ENCODE measurements at regions not wholly inside any gene's neighbourhood (a gene's known extent, or its start where the extent isn't known, plus 50 kb on each side); places are given as distances from the start of the nearest gene placed in this dataset.
"Not testable (repeated sequence)": the region's sequence is repeated elsewhere in the genome, so short reads cannot be mapped to it uniquely, and the experiment has no call there.

DNA sequence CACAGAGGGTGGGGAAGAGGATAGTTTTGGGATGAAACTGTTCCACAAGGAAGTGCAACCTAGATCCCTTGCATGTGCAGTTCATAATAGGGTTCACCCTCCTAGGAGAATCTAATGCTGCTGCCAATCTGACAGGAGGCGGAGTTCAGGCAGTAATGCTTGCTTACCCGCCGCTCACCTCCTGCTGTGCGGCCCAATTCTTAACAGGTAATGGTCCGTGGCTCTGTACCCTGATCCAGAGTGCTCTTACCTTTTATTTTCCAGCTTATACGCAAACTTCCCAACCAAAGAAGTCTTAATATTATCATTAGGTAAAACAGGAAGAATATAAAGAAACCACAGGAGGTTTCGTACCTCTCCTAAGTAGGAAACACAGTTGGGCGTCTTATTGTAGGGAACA lies 82.7 kb upstream of the CD302 start:
- Mint-ChIP-seq H3K4me1 (ENCODE audit: low read depth) (peaks cover 55% of the 10 kb centered on the region), H3K27me3 (no peaks in the 10 kb centered on the region), H3K27ac (peak overlapping the region; percentile 94), H3K4me3 (no peak overlapping the region), H3K9me3 (no peaks in the 10 kb centered on the region), H3K36me3 (ENCODE audit: low read depth) (peaks cover 91% of the 10 kb centered on the region)
- DNase-seq = no peak

DNA sequence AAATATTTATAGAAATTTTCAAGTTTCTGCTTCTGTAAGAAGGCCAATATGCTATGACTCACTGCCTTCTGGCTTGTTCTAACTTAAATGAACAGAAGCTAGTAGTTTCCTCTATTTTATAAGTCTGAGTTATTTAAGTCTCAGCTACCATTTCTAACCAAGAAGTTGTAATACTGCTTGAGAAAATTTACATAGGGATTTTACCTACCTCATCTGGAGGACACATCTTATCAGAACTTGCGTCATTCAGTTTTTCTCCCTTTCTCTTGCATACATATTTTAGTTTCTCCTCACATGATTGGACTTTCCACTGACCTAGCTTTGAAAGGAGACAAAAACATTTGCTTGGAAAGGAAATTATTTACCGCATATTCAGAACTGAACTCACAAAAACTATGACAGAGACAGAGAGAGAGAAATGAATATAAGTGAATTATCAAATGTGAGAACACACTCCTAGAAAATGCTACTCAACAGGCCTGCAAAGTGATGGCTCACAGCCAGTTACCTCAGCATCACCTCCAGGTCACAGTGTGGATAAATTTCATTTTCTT lies 81.1 kb upstream of the CD302 start:
- H3K36me3 Mint-ChIP-seq (ENCODE audit: low read depth) = peaks cover 85% of the 10 kb centered on the region

DNA sequence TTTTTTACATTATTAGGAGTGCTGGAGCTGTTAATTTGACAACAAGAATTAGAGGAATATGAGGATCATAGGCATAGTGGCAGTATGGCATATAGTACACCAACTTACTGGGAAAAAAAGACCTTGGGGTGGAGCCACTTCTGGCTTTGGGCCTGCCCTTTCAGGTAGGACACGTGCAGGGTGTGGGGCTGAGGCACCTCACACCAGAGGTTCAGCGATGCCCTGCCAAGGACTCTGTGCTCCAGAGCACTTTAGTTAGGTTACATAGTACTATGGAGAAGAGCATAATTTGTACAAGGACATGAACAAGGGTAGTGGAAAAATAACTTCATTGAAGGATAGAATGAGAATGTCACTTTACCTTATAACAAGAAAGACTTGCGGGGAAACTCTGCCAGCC lies 77.1 kb upstream of the CD302 start:
- peaks cover 80% of the 10 kb centered on the region for H3K36me3 Mint-ChIP-seq (ENCODE audit: low read depth)
- H3K27ac Mint-ChIP-seq = peak overlapping the region; percentile 75
- no peak overlapping the region for H3K4me3 Mint-ChIP-seq
- peaks cover 48% of the 10 kb centered on the region for H3K4me1 Mint-ChIP-seq (ENCODE audit: low read depth)
- no peak for DNase-seq
- no peaks in the 10 kb centered on the region for H3K9me3 Mint-ChIP-seq
- H3K27me3 Mint-ChIP-seq = no peaks in the 10 kb centered on the region

More for the DNA sequence above, 81.1 kb upstream of the CD302 start:
- no peak for DNase-seq
- Mint-ChIP-seq H3K27ac (peak overlapping the region; percentile 94), H3K9me3 (no peaks in the 10 kb centered on the region), H3K4me1 (ENCODE audit: low read depth) (peaks cover 63% of the 10 kb centered on the region), H3K27me3 (no peaks in the 10 kb centered on the region), H3K4me3 (no peak overlapping the region)

DNA sequence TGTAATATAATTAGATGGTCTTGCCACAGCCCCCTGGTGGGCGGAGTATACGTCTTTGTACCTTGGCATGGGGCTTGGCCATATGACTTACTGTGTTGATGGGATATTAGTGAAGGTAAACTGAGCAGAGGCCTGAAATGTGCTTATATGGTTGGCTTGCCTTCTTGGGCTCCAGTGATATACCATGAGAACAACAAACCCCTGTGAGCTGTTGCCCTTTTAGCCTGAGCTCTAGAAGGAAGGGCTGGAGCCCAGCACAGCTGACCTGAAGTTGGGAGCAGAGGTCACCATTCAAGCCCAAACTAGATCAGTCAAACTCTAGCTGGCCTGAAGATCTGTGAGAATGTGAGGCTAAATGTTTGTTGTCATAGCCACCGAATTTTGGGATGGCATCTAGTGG lies 75.2 kb upstream of the CD302 start:
- no peak overlapping the region for H3K27ac Mint-ChIP-seq
- H3K27me3 Mint-ChIP-seq = no peaks in the 10 kb centered on the region
- H3K4me1 Mint-ChIP-seq (ENCODE audit: low read depth) = peaks cover 30% of the 10 kb centered on the region
- no peaks in the 10 kb centered on the region for H3K9me3 Mint-ChIP-seq
- peaks cover 80% of the 10 kb centered on the region for H3K36me3 Mint-ChIP-seq (ENCODE audit: low read depth)
- DNase-seq = no peak
- no peak overlapping the region for H3K4me3 Mint-ChIP-seq

DNA sequence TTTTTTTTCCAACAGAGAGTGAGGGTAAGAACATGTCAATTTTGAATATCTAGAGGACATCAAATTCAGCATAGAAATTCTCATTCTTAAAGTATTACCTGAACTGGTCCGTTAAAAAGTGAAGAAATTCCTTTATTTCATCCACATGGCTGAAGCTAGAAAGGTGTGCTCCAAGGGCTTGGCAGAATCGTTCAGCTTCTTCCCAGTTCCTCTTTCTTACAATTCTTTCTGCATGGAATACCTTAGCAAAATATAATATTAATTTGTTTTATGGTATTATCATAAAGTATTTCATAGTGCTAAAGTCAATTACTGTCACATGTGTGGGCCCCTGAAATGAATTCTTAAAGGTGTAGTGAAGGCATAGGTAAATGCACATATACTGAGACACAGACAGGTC lies 74.3 kb upstream of the CD302 start:
- Mint-ChIP-seq H3K4me3 (no peak overlapping the region), H3K9me3 (no peaks in the 10 kb centered on the region), H3K36me3 (ENCODE audit: low read depth) (peaks cover 80% of the 10 kb centered on the region), H3K27ac (no peak overlapping the region), H3K27me3 (no peaks in the 10 kb centered on the region), H3K4me1 (ENCODE audit: low read depth) (peaks cover 21% of the 10 kb centered on the region)
- DNase-seq = no peak

DNA sequence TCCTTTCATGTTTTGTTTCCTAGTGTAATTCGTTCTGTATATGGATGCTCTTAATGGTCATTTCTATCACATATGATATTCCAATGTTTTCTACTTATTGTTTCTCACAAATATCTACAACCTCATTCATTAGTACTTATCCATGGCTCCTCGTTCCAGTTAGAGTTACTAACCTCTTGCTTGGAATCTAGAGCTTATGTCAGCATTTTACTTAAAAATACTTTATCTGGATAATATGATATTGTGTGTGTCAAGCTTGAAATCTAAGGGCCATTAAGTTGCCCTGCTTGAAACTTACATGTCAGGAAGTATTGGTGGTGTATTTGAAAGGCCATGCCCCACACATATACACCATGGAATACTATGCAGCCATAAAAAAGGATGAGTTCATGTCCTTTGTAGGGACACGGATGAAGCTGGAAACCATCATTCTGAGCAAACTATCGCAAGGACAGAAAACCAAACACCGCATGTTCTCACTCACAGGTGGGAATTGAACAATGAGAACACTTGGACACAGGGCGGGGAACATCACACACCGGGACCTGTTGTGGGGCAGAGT lies 70.7 kb upstream of the CD302 start:
- H3K27me3 Mint-ChIP-seq = not testable (repeated sequence)

DNA sequence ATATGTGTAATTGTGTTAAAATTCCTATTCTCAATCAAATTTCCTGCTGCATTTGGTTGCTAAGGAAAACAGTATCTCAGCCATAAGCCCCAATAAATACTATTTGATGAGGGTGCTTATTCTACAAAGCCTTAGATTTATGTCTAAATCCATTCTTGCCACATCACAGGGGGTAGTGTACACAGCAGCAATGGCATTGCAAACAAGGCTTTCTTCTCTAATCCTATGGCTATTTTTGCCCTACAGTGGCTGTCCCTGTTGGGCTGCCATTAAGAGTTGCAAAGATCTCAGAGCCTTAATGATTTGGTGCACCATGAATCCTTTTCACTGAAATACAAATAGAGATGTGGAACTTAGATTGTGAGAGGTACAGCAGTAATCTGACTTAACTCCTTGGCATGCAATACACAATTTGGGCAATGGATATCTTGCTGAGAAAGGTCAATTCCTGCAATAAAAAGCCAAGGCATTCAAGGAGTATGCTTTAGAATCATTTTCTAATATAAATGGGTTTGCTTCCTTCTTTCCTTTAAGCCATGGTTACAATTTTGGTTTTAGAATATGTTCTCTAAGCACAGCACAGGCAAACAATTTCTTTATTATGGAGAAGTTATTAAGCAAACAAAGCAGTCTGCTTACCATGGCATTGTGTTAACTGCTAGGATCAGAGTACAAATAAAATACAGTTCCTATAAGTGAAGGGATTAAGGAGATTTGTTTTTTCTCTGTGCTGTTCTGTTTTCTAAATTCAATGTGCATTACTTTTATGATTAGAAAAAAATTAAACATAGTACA lies 69.8 kb upstream of the CD302 start:
- H3K9me3 Mint-ChIP-seq = no peaks in the 10 kb centered on the region
- H3K4me3 Mint-ChIP-seq = no peak overlapping the region
- no peak for DNase-seq
- H3K4me1 Mint-ChIP-seq (ENCODE audit: low read depth) = no peaks in the 10 kb centered on the region
- H3K27ac Mint-ChIP-seq = no peak overlapping the region
- H3K36me3 Mint-ChIP-seq (ENCODE audit: low read depth) = peaks cover 94% of the 10 kb centered on the region
- H3K27me3 Mint-ChIP-seq = no peaks in the 10 kb centered on the region

More for the DNA sequence above, 70.7 kb upstream of the CD302 start:
- not testable (repeated sequence) for DNase-seq; H3K27ac Mint-ChIP-seq; H3K4me3 Mint-ChIP-seq; H3K4me1 Mint-ChIP-seq (ENCODE audit: low read depth); H3K9me3 Mint-ChIP-seq
- H3K36me3 Mint-ChIP-seq (ENCODE audit: low read depth) = peaks cover 92% of the 10 kb centered on the region

DNA sequence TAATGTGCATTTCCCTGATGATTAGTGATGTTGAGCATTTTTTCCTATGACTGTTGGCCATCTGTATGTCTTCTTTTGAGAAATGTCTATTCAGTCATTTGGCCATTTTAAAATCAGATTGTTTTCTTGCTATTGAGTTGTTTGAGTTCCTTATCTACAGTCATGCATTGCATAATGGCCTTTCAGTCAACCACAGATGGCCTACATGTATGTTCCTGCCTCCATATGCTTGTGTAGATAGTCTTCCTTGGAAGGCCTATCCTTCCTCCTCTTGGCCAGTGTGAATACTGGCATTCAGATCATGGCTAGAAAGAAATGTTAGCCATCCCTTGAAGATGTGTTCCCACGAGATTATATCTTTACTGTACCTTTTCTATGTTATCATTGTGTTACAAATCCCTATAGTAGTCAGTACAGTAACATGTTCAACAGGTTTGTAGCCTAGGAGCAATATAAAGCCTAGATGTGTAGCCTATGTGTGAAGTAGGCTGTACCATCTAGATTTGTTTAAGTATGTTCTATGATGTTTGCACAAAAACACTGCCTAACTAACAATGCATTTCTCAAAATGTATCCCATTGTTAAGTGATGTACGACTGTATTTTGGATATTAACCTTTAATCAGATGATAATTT lies 65.6 kb upstream of the CD302 start:
- no peak for DNase-seq
- Mint-ChIP-seq H3K4me3 (no peak overlapping the region), H3K9me3 (no peaks in the 10 kb centered on the region), H3K4me1 (ENCODE audit: low read depth) (peaks cover 13% of the 10 kb centered on the region), H3K27me3 (no peaks in the 10 kb centered on the region), H3K36me3 (ENCODE audit: low read depth) (peaks cover 87% of the 10 kb centered on the region), H3K27ac (no peak overlapping the region)

DNA sequence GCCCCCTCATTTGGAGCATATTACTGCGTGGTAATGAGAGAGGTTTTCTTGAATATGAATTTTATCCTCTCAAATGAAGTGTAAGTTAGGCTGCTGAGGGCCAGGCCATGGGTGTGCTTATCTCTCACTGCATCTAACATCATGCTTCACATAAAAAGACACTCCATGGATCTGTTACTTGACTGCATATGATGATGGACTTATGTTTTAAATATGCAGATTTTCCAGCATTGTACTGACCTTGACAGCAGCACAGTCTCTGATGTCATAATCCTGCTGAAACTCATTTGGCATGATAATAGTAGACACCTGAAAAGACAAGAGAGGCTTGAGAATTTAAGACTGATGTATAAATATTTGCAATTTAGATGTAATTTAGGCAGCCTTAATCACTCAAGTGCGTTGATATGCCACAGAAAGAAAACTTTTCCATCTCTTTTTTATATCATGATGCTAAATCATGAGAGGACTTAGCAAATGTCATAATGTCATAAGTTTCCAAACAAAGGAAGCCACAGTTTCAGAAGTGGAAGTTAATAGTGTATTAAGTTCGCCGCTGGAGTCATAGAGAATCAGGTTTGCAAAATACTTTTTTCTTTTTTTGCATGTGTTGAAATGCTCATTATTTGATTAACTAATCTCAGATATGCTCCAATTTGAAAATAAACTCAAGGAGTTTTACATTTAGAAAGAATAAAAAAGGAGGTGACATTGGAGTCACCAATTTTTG lies 62.7 kb upstream of the CD302 start:
- no peak overlapping the region for H3K27ac Mint-ChIP-seq

DNA sequence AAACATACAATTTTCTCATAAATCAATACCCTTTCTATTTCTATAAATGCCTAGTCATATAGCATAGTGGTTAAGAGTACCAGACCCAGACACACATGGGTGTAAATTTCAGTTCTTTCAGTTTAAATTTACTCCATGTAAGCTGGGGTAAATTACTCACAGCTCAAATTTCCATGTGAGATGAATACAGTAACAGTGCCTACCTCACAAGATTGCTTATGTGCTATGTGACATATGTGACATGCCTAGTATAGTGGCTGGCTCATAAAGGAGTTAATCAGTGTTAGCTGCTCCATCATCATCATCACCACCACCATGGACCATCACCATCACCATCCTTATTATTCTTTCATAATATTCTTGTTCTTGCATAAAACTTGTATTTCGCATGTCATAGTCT lies 61.6 kb upstream of the CD302 start:
- Mint-ChIP-seq H3K9me3 (no peaks in the 10 kb centered on the region), H3K36me3 (ENCODE audit: low read depth) (peaks cover 78% of the 10 kb centered on the region), H3K4me1 (ENCODE audit: low read depth) (peaks cover 13% of the 10 kb centered on the region), H3K27ac (peak overlapping the region; percentile 62), H3K4me3 (no peak overlapping the region), H3K27me3 (no peaks in the 10 kb centered on the region)
- no peak for DNase-seq

More for the DNA sequence above, 62.7 kb upstream of the CD302 start:
- no peaks in the 10 kb centered on the region for H3K9me3 Mint-ChIP-seq
- peaks cover 78% of the 10 kb centered on the region for H3K36me3 Mint-ChIP-seq (ENCODE audit: low read depth)
- DNase-seq = no peak
- peaks cover 13% of the 10 kb centered on the region for H3K4me1 Mint-ChIP-seq (ENCODE audit: low read depth)
- H3K4me3 Mint-ChIP-seq = no peak overlapping the region
- H3K27me3 Mint-ChIP-seq = no peaks in the 10 kb centered on the region

DNA sequence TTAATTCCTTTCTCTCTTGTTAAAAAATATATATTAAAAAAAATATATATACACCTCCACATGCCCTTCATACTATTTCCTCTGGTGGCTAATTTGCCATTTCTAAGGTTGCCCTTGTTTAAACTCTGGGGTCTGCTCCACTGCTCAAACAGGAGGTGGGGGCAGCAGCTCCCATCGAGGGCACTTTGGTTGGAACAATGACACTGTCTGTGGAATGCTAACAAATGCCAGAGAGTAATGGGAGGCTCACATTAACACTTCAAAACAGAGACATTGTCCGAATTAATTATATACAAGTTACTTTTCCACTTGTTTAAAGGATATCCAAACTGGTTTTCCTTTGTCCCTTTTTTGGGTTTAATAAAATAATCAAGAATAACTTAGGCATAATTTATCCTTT lies 58.8 kb upstream of the CD302 start:
- Mint-ChIP-seq H3K27me3 (no peaks in the 10 kb centered on the region), H3K4me1 (ENCODE audit: low read depth) (peaks cover 13% of the 10 kb centered on the region), H3K27ac (no peak overlapping the region), H3K9me3 (no peaks in the 10 kb centered on the region), H3K36me3 (ENCODE audit: low read depth) (peaks cover 74% of the 10 kb centered on the region), H3K4me3 (no peak overlapping the region)
- DNase-seq = no peak

DNA sequence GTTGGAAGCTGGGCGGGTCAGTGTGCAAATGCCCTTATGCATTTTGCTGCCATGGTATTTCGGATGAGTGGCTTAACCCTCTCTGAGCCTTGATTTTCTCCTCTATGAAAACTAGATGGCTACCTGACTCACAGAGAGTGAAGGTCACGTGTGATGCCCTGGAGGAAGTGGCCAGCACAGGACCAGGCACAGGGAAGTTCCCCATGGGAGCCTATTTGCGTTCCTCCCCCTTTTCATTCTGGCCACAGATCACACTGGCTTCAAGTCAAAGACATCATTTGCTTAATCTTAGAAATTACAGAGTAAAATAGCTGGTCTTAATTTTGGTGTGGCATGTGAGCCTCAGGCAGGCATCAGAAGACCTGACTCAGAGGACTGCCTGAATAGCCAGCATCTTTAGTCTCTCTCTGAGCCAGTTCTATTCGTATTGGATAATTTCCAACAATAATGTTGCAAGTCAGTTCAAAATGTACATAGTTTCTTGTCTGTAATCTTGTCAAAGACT lies 57.6 kb upstream of the CD302 start:
- Mint-ChIP-seq H3K4me3 (no peak overlapping the region), H3K27ac (peak overlapping the region; percentile 18), H3K36me3 (ENCODE audit: low read depth) (peaks cover 80% of the 10 kb centered on the region), H3K4me1 (ENCODE audit: low read depth) (peaks cover 13% of the 10 kb centered on the region), H3K27me3 (no peaks in the 10 kb centered on the region), H3K9me3 (no peaks in the 10 kb centered on the region)
- DNase-seq = no peak

DNA sequence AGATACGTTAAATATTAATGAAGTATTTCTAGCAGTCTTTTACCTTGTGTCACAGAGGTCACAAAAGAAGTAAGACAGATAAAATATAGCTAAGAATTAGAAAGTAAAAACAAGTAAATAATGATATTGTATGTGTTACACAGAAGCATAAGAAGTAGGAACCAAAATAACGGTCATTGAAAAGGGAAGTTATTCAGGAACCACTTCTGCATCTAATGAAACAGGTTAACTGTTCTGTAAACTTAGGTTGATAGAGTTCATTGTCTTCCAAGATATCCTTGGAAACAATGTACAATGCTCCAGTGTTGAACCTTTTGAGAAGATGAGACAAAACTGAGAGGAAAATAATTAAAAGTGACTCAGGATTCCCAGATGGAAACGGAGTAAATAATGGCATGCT lies 57.1 kb upstream of the CD302 start:
- no peak for DNase-seq
- Mint-ChIP-seq H3K4me3 (no peak overlapping the region), H3K27ac (peak overlapping the region; percentile 18), H3K9me3 (no peaks in the 10 kb centered on the region), H3K27me3 (no peaks in the 10 kb centered on the region), H3K4me1 (ENCODE audit: low read depth) (peaks cover 11% of the 10 kb centered on the region), H3K36me3 (ENCODE audit: low read depth) (peaks cover 79% of the 10 kb centered on the region)

DNA sequence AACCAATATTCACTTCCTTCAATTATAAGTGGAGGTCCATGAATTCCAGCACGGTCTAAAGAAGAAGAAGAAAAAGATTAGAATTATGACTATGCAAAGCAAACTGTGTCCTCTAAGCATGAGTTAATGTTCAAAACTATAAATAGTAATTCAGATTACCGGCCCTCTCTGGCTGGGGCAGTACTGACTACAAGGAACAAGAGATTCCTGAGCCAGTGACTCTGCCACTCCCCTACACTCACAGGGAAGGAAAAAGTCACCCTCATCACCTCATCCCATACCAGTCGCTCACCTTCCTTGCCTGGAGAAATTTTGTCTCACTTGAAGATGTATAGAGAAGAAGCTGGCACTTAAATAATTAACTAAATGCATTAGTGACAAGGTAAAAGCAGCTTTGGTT lies 56.5 kb upstream of the CD302 start:
- H3K27ac Mint-ChIP-seq = no peak overlapping the region
- H3K4me3 Mint-ChIP-seq = no peak overlapping the region
- DNase-seq = no peak
- H3K9me3 Mint-ChIP-seq = no peaks in the 10 kb centered on the region
- H3K27me3 Mint-ChIP-seq = no peaks in the 10 kb centered on the region
- peaks cover 6% of the 10 kb centered on the region for H3K4me1 Mint-ChIP-seq (ENCODE audit: low read depth)
- peaks cover 81% of the 10 kb centered on the region for H3K36me3 Mint-ChIP-seq (ENCODE audit: low read depth)
